Medulla oblongata (tissue), 1 donor: ENCODE measurements at regions not wholly inside any gene's neighbourhood (a gene's known extent, or its start where the extent isn't known, plus 50 kb on each side); places are given as distances from the start of the nearest gene placed in this dataset.
"Not testable (repeated sequence)": the region's sequence is repeated elsewhere in the genome, so short reads cannot be mapped to it uniquely, and the experiment has no call there.

Experiments
- DNase-seq: peaks from one replicate; pipeline ENCODE4 v3.0.0-alpha.2; 2015; ENCODE audit errors: extremely low spot score

DNA sequence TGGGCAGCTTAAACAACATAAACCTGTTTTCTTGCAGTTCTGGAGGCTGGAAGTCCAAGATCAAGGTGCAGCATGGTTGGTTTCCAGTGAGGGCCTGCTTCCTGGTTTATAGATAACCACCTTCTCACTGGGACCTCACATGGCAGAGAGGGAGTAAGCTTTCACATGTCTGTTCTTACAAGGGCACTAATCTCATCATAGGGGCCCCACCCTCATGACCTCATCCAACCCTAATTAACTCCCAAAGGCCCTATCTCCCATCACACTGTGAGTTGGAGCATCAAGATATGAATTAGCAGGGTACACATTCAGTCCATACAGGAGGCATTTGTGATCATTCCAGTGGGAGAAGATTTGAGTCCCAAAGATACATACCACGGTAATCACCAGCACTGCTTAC is 50.5 kb upstream of the GRIN2A start:
- no peak for DNase-seq

DNA sequence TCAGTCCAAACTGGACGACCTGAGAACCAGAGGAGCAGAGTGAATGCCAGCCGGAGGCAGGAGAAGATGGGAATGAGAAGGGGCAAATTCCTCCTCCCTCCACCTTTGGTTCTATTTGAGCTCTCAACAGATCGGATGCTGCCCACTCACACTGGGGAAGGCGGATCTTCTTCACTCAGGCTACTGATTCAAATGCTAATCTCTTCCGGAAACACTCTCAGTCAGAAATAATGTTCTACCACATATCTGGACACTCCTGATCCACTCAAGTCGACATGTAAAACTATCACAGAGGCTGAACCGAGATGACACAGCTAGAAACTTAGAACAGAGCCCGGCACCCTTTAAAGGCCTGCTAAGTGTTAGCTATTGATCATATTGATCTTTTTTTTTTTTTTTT is 57.4 kb upstream of the GRIN2A start:
- DNase-seq, result no peak

DNA sequence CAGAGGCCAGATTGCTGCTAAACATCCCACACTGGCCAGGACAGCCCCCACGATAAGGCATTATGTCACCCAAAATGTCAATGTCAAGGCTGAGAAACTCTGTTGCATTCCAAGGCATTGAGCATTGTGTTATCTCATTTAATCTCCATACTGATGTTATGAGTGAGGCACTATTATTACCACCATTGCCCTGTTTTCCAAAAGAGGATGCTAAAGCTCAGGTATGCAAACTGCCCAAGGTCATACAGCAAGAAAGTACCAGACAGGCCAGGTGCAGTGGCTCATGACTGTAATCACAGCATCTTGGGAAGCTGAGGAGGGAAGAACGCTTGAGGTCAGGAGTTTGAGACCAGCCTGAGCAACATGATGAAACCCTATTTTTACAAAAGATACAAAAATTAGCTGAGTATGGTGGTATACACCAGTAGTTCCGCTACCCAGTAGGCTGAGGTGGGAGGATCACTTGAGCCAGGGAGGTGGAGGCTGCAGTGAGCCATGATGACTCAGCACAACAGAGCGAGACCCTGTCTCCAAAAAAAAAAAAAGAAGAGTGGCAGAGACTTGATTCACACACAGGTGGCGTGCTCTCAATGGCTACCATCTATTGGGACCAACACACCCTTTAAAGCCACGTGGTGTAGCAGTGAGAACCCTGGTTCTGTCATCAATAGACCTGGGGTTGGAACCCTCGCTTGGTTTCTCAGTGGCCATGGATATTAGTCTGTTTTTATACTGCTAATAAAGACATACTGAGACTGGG is 58.8 kb upstream of the GRIN2A start:
- no peak for DNase-seq

DNA sequence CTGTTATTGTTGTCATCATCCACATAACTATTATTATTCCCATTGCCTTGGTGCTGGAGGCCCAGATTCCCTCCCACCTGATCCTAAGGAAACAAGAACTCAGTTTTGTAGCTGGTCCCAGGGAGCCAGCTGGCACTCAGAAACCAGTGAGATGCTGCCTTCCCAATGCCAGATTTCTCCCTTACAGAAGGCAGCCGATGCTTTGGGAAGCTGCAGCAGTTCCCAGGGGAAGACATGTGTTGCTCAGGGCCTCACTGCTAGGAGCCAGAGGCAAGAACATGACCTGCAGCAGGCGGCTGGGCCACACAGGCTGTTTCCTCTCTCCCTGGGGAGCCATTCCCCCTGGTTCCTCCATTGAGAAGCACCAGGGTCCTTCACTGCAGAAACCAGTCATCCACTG is 59.9 kb upstream of the GRIN2A start:
- DNase-seq, result peak; percentile 40

DNA sequence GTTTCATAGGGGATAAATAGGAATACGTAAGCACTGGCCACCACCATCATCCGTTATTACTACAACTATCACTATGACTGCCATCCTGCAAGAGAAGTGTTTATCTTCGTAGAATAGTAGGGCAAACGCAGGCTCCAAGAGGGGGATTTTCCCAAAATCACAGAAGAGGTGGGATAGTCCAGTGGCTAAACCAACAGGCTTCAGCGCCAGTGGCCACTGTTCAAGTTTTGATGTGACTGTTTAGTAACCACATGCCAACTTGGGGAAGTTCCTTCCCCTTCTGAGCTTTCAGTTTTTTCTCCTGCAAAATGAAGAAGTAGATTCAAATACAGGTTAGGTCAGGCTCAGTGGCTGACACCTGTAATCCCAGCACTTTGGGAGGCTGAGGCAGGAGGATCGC is 60.7 kb upstream of the GRIN2A start:
- DNase-seq, result peak; percentile 30

DNA sequence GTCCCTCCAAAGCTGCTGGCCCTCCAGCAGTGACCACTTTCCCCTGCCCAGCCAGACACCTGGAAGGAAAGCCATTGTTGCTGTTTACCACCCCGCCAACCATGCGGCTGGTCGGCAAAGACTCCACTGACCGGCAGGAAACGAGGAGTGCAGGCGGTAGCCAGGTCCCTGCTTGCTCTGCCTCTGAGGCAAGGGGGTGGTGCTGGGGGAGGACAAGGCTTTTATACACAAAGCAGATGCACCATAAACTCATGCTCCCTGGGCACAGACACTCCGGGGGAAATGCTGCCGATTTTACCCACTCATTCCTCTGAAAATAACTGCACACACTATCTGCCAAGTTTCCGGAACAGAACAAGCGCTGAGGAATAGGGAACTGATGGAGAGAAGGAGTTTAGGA is 62.8 kb upstream of the GRIN2A start:
- DNase-seq, result no peak

DNA sequence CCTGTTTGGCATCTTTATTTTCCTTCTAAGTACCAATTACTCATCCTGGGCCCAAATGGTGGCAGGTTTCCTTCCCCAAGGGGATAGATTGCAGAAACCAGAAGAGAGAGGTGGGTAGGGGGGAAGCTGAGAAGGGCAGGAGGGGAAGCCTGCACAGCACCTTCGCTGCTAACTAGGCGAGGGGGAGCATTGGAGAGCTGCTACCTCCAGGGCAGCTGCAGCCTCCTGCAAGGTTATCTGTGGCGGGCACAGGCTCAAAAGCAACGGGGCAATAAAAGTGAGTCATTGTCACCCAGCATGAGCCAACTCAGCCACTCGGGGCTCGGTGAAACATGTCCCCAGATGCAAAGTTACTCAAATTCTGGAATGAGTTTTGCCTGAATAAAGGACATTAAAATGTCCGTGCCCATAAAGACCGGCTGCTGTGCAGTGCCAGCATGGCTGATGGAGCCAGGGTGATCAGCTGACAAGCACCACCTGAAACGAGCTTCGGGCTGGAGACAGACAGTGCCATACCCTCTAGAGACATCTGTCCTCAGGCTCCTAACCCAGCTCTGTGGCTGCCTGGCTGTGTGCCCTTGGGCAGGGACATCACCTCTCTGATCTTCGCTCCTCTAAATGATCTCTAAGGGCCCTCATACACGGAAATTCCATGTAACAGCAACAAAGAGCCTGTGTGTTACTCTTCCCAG is 68.1 kb upstream of the GRIN2A start:
- no peak for DNase-seq

DNA sequence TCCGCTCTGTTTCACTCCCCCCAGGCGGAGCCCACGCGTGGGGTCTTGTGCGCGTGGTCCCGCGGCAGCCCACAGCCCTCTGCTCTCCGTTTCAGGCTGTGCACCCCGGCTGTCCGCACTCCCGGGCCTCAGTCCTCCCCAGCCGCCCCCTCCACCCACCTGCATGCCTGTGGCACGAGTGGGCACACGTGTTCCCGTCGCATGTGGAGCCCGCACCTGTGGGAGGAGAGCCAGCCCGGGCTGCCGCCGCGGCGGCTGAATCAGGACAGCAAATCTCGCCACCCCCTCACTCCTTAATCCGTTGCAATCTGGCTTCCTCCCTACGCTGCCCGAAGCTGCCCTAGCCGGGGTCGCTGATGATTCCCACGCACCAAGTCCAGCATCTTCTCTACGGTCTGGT is 69.9 kb upstream of the GRIN2A start:
- DNase-seq, result no peak

DNA sequence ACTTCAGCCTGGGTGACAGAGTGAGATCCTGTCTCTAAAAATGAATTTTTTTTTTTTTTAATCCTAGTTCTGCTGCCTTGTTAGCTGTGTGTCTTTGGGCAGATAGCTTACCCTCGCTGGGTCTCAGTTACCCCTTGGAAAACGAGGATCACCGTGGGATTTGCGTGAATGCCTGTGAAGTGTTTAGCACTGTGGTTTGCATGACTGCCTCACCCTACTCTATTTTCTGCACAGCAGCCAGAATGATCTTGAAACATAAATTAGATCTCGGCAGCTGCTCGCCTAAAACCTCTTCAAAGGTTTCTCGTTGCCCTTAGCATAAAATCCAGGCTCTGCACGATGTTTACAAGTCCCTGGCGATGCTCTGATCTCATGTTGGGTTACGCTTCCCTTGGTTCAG is 71.2 kb upstream of the GRIN2A start:
- DNase-seq, result no peak

DNA sequence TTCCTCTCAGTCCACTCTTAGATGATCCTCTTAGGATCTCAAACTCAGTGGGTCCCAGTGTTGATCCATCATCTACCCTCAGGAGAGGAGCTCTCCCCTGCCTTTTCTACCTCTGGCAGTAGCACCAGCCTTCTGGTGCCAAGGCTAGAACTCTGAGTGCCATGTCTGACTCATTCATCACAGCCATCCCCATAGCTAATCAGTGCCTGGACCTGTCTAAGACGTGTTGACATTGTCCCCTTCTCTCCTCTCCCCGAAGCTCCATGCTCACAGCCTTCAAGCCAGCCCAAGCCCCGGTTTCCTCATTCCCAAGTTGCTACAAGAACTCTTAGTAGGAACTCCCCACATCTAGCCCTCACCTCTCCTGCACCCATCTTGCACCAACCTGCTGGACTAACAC is 73.5 kb upstream of the GRIN2A start:
- no peak for DNase-seq

DNA sequence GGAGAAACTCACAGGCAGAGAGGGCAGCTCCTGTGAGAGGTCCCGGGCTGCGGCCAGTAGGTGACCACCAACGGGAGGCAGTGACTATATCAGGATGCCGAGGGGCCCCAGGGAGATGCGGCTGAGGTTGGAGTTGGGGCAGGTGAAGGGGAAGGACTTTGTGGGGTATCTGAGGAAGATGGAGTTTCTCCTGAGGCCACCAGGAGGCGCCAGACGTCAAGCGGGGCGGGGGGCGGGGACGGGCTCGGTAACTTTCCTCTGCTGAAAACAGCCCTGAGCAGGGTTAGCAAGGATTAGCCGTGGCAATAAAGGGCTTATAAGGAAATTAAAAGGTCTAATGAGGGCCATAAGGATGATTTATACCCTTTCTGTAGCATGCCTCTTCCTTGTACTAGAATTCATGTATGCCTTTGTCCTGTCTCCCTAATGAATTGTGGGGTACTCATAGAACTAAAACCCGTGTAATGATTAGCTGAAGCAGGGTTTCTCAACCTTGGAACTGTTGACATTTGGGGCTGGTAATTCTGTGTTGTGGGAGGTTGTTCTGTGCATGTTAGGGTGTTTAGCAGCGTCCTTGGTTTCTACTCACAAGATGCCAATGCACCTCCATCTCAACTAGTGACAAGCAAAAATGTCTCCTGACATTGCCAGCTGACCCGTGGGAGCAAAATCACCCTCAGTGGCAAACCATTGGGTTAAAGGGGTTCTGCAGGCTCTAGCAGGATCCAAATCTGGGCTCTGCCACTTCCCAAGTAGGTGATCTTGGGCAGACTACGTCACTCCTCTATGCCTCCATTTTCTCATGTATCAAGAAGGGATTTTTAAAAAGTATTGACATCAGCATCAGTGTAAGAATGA is 74.8 kb upstream of the GRIN2A start:
- DNase-seq, result peak; percentile 47

DNA sequence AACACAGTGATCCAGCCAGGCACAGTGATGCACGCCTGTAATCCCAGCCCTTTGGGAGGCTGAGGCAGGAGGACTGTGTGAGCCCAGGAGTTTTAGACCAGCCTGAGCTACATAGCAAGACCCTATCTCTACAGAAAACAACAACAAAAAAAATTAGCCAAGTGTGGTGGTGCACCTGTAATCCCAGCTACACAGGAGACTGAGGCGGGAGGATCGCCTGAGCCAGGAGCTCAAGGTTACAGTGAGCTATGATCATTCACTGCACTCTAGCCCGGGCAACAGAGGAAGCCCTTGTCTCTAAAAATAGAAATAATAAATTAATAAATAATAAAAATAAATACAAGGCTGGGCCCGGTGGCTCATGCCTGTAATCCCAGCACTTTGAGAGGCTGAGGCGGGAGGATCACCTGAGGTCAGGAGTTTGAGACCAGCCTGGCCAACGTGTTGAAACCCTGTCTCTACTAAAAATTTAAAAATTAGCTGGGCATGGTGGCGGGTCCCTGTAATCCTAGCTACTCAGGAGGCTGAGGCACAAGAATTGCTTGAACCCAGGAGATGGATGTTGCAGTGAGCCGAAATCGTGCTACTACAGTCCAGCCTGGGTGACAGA is 75.5 kb upstream of the GRIN2A start:
- DNase-seq, result not testable (repeated sequence)

DNA sequence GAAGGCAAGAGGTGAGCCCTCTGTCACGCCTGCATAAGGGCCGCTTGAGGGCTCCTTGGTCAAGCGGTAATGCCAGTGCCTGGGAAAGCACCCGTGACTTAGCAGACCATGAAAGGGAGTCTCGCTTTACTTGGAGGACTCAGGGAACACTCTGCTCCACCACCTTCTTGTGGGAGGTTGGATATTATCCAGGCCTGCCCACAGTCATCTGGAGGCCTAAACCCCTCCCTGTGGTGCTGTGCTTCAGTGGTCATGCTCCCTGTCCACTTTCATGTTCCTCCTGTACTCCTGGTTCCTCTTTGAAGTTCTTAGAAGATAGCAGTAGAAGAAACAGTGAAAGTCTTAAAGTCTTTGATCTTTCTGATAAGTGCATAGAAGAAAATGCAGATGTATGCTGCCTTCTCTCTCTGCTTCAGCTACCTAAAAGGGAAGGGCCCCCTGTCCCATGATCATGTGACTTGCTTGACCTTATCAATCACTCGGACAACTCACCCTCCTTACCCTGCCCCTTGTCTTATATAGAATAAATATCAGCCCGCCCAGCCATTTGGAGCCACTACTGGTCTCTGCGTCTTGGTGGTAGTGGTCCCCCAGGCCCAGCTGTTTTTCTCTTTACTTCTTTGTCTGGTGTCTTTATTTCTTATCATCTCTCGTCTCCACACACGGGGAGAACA is 76.8 kb upstream of the GRIN2A start:
- DNase-seq, result peak; percentile 49

DNA sequence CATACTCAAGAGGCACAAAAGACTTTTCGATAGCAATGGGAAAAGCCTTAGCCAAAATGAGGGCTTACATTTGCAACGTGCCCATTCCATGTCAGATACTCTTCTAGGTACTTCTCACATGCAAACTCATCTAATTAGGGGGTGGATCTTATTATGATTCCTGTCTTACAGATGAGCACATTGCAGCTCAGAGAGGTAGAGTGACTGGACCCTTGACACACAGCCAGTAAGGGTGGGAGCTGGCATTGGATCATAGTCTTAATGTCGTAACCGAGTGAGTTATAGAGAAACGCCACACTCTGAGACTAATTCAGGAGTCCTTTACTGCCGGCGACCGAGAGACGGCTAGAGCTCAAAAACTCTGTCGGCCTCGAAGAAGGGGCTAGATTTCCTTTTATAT is 78.8 kb upstream of the GRIN2A start:
- no peak for DNase-seq

DNA sequence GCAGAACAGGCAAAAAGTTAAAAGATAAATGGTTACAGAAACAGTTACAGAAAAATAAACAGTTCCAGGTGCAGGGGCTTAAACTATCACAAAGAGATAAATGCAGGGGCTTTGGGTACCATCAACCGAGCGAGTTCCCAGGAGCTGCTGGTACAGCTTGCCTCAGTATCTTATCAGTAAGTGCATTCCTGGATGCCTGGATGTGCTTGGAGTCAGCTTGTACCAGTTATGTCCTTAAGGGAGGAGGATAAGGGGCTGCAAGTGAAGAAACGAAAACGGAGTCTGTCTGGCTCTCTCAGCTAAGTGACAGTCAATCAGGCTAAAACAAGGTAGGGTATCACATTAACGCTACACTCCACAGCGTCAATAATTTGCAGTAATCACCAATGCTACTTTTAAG is 79.3 kb upstream of the GRIN2A start:
- not testable (repeated sequence) for DNase-seq

DNA sequence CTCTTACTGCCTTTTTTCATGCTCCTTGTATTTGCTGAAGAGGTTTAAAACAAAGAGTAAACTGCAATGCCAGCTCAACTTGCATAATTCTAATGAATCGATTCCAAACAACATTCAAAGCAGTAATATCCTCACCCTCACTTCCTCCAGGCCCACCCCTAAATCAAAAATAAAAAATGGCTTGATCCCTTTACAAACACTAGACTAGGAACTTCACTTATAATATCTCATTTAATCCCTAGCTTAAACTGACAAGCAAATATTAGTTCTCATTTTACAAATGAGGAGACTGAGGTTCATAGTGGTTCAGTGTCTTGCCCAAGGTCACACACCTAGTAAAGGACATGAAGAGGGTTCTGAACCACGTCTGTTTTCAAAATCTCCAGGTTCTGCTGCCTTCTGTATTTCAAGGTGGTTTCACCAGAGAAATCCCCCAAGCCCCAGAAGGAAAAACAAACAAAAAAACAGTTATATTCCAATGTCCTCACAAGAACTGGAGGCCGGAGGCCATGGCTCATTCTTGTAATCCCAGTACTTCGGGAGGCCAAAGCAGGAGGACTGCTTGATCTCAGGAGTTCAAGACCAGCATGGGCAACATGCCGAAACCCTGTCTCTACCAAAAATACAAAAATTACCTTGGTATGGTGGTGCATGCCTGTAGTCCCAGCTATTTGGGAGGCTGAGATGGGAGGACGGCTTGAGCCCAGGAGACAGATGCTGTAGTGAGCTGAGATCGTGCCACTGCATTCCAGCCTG is 80.3 kb upstream of the GRIN2A start:
- no peak for DNase-seq

DNA sequence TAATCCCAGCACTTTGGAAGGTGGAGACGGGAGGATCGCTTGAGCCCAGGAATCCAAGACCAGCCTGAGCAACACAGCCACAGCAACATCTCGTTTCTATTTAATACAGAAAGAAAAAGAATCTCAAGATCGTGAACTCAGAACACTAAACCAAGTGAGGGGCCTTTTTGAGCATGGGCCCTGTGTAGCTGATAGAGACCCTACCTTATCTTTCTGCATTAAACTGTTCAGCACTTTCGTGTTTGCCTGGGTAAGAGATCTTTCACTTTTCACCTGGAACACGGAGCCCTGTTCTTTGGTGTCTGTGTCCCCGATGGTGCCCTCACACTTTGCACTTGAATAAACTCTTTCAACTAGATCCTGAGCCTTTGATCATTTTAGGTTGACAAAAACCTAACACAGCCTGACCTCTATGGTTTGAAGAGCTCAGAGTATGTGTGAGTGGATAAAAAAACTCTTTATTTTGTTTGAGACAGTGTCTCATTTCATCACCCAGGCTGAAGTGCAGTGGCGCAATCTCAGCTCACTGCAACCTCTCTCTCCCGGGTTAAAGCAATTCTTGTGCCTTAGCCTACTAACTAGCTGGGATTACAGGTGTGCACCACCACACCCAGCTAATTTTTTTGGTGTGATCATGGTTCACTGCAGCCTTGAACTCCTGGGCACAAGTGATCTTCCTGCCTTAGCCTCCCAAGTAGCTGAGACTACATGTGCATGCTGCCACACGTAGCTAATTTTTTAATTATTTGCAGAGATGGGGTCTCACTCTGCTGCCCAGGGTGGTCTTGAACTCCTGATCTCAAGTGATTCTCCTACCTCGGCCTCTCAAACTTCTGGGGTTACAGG is 83.8 kb upstream of the GRIN2A start:
- no peak for DNase-seq

DNA sequence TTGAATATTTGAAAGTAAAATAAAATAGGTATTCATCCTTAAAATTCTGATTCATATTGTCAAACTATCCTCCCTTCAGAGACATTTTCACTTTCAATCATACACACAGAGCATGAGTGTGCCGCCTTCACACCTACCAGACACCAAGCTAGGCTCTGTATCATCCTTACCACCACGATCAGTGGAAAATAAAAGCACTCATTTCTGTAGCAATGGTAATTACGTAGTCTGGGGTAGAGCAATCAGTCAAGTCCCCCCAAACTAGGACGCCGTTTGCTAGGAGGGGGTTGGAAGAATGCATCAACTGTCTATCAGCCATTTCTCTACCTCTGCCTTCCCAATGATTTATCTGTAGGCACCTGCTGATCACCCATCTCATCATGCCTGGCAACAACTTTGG is 84.6 kb upstream of the GRIN2A start:
- DNase-seq, result no peak

DNA sequence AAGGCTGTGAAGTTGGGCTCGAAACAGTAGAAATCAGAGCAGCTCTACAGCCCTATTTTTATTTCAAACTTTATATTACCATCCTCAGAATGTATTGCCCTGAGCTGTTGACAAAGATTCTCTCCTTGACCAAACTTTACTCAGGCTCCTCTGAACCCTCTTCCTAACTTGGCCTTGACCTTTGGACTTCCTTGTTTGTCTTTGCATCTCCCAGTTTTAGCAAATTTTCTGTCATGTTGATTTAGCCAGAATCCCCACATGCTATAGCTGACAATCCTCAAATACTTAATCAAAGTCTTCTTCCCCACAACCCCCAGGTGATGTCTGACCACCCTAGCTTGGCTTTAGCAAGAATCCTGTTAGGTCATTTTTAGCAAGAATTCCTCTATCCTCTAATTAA is 87.4 kb upstream of the GRIN2A start:
- no peak for DNase-seq
